BLaER1 (cell line): ENCODE measurements at regions not wholly inside any gene's neighbourhood (a gene's known extent, or its start where the extent isn't known, plus 50 kb on each side); places are given as distances from the start of the nearest gene placed in this dataset.

ENCODE experiments used
- H3K27ac ChIP-seq: shearing (Covaris generic); formaldehyde crosslinking; 2 replicates; pipeline ENCODE4 v1.8.1; 2022
- H3K27me3 ChIP-seq: shearing (Covaris generic); formaldehyde crosslinking; 2 replicates; pipeline ENCODE4 v1.8.1; 2022
- H3K36me3 ChIP-seq: shearing (Covaris generic); formaldehyde crosslinking; 2 replicates; pipeline ENCODE4 v1.8.1; 2022
- H3K4me1 ChIP-seq: shearing (Covaris generic); formaldehyde crosslinking; 2 replicates; pipeline ENCODE4 v1.8.1; 2022
- H3K4me2 ChIP-seq: shearing (Covaris generic); formaldehyde crosslinking; 2 replicates; pipeline ENCODE4 v1.8.1; 2022
- H3K4me3 ChIP-seq: shearing (Covaris generic); formaldehyde crosslinking; 2 replicates; pipeline ENCODE4 v1.8.1; 2022
- H3K9ac ChIP-seq: shearing (Covaris generic); formaldehyde crosslinking; 2 replicates; pipeline ENCODE4 v1.8.1; 2022
- H3K9me3 ChIP-seq: shearing (Covaris generic); formaldehyde crosslinking; 2 replicates; pipeline ENCODE4 v1.8.1; 2022
- H4K20me1 ChIP-seq: shearing (Covaris generic); formaldehyde crosslinking; 2 replicates; pipeline ENCODE4 v1.8.1; 2022
- Cebpa-rat ChIP-seq: shearing (Covaris generic); IDR thresholded peaks from 2 replicates; pipeline ENCODE4 v1.8.1; 2022

GRCh38 chr16:7185689-7186088 is 147.0 kb upstream of the RBFOX1 start:
- Histone ChIP-seq H3K9ac (no peak overlapping the region), H3K9me3 (no peaks in the 10 kb centered on the region), H3K4me1 (no peaks in the 10 kb centered on the region), H3K4me3 (no peak overlapping the region), H3K4me2 (no peak overlapping the region), H3K36me3 (no peaks in the 10 kb centered on the region), H3K27ac (no peak overlapping the region), H4K20me1 (no peaks in the 10 kb centered on the region), H3K27me3 (no peaks in the 10 kb centered on the region)
- no peak for TF ChIP-seq Cebpa-rat

- Histone ChIP-seq H4K20me1 (no peaks in the 10 kb centered on the region), H3K4me3 (no peak overlapping the region), H3K4me1 (no peaks in the 10 kb centered on the region), H3K9me3 (no peaks in the 10 kb centered on the region), H3K36me3 (no peaks in the 10 kb centered on the region), H3K27me3 (no peaks in the 10 kb centered on the region), H3K4me2 (no peak overlapping the region), H3K9ac (no peak overlapping the region), H3K27ac (no peak overlapping the region)
- no peak for TF ChIP-seq Cebpa-rat
These were observed 147.5 kb upstream of the RBFOX1 start for GRCh38 chr16:7185165-7185564.

- no peak overlapping the region for H3K27ac ChIP-seq
- no peaks in the 10 kb centered on the region for H4K20me1 ChIP-seq
- H3K9me3 ChIP-seq: no peaks in the 10 kb centered on the region
- no peak for TF ChIP-seq Cebpa-rat
- no peak overlapping the region for H3K4me2 ChIP-seq
- H3K4me1 ChIP-seq: no peaks in the 10 kb centered on the region
- no peaks in the 10 kb centered on the region for H3K36me3 ChIP-seq
- H3K27me3 ChIP-seq: no peaks in the 10 kb centered on the region
- no peak overlapping the region for H3K9ac ChIP-seq
- no peak overlapping the region for H3K4me3 ChIP-seq
These were observed 148.9 kb upstream of the RBFOX1 start for GRCh38 chr16:7183768-7184167.

GRCh38 chr16:7182510-7183109 is 150.0 kb upstream of the RBFOX1 start:
- no peak for TF ChIP-seq Cebpa-rat
- no peaks in the 10 kb centered on the region for H4K20me1 ChIP-seq
- H3K4me2 ChIP-seq: no peak overlapping the region
- H3K9me3 ChIP-seq: no peaks in the 10 kb centered on the region
- H3K4me1 ChIP-seq: no peaks in the 10 kb centered on the region
- H3K27ac ChIP-seq: no peak overlapping the region
- no peak overlapping the region for H3K9ac ChIP-seq
- no peaks in the 10 kb centered on the region for H3K36me3 ChIP-seq
- H3K27me3 ChIP-seq: no peaks in the 10 kb centered on the region
- no peak overlapping the region for H3K4me3 ChIP-seq

- Histone ChIP-seq H3K4me2 (no peak overlapping the region), H3K27ac (no peak overlapping the region), H3K4me3 (no peak overlapping the region), H4K20me1 (no peaks in the 10 kb centered on the region), H3K4me1 (no peaks in the 10 kb centered on the region), H3K9me3 (no peaks in the 10 kb centered on the region), H3K9ac (no peak overlapping the region), H3K36me3 (no peaks in the 10 kb centered on the region), H3K27me3 (no peaks in the 10 kb centered on the region)
- no peak for TF ChIP-seq Cebpa-rat
These were observed 154.8 kb upstream of the RBFOX1 start for GRCh38 chr16:7177875-7178274.

- no peak overlapping the region for H3K27ac ChIP-seq
- no peak for TF ChIP-seq Cebpa-rat
- no peak overlapping the region for H3K4me2 ChIP-seq
These were observed 161.5 kb upstream of the RBFOX1 start for GRCh38 chr16:7171151-7171550.

GRCh38 chr16:7167626-7168025 is 165.0 kb upstream of the RBFOX1 start:
- Histone ChIP-seq H3K36me3 (no peaks in the 10 kb centered on the region), H3K4me2 (no peak overlapping the region), H3K4me3 (no peak overlapping the region), H3K27ac (no peak overlapping the region), H3K4me1 (no peaks in the 10 kb centered on the region), H4K20me1 (no peaks in the 10 kb centered on the region), H3K9ac (no peak overlapping the region), H3K27me3 (no peaks in the 10 kb centered on the region), H3K9me3 (no peaks in the 10 kb centered on the region)
- TF ChIP-seq Cebpa-rat: no peak

More at GRCh38 chr16:7171151-7171550, 161.5 kb upstream of the RBFOX1 start:
- H3K27me3 ChIP-seq: no peaks in the 10 kb centered on the region
- no peak overlapping the region for H3K9ac ChIP-seq
- no peaks in the 10 kb centered on the region for H3K36me3 ChIP-seq
- no peaks in the 10 kb centered on the region for H3K9me3 ChIP-seq
- no peaks in the 10 kb centered on the region for H4K20me1 ChIP-seq
- no peaks in the 10 kb centered on the region for H3K4me1 ChIP-seq
- H3K4me3 ChIP-seq: no peak overlapping the region

GRCh38 chr16:7161891-7162290 is 170.8 kb upstream of the RBFOX1 start:
- H3K27ac ChIP-seq: no peak overlapping the region
- no peak overlapping the region for H3K4me2 ChIP-seq
- no peak for TF ChIP-seq Cebpa-rat
- H3K9me3 ChIP-seq: no peaks in the 10 kb centered on the region
- H4K20me1 ChIP-seq: no peaks in the 10 kb centered on the region
- H3K4me3 ChIP-seq: no peak overlapping the region
- H3K9ac ChIP-seq: no peak overlapping the region
- H3K36me3 ChIP-seq: no peaks in the 10 kb centered on the region
- no peaks in the 10 kb centered on the region for H3K4me1 ChIP-seq
- no peaks in the 10 kb centered on the region for H3K27me3 ChIP-seq

- Histone ChIP-seq H3K4me1 (no peaks in the 10 kb centered on the region), H3K4me3 (no peak overlapping the region), H3K9me3 (no peaks in the 10 kb centered on the region), H4K20me1 (no peaks in the 10 kb centered on the region), H3K4me2 (no peak overlapping the region), H3K36me3 (no peaks in the 10 kb centered on the region), H3K27me3 (no peaks in the 10 kb centered on the region), H3K27ac (no peak overlapping the region), H3K9ac (no peak overlapping the region)
- TF ChIP-seq Cebpa-rat: no peak
These were observed 172.6 kb upstream of the RBFOX1 start for GRCh38 chr16:7160093-7160492.

- Histone ChIP-seq H3K4me3 (no peak overlapping the region), H3K27me3 (no peaks in the 10 kb centered on the region)
- TF ChIP-seq Cebpa-rat: no peak
These were observed 174.2 kb upstream of the RBFOX1 start for GRCh38 chr16:7158481-7158880.

GRCh38 chr16:7150230-7150629 is 182.4 kb upstream of the RBFOX1 start:
- no peaks in the 10 kb centered on the region for H3K36me3 ChIP-seq
- H3K9me3 ChIP-seq: no peaks in the 10 kb centered on the region

More at GRCh38 chr16:7158481-7158880, 174.2 kb upstream of the RBFOX1 start:
- H3K4me2 ChIP-seq: no peak overlapping the region
- H4K20me1 ChIP-seq: no peaks in the 10 kb centered on the region
- no peak overlapping the region for H3K9ac ChIP-seq
- H3K36me3 ChIP-seq: no peaks in the 10 kb centered on the region
- H3K4me1 ChIP-seq: no peaks in the 10 kb centered on the region
- H3K27ac ChIP-seq: no peak overlapping the region
- H3K9me3 ChIP-seq: no peaks in the 10 kb centered on the region

More at GRCh38 chr16:7150230-7150629, 182.4 kb upstream of the RBFOX1 start:
- H3K27ac ChIP-seq: no peak overlapping the region
- H3K4me2 ChIP-seq: no peak overlapping the region
- no peaks in the 10 kb centered on the region for H4K20me1 ChIP-seq
- no peaks in the 10 kb centered on the region for H3K27me3 ChIP-seq
- no peak for TF ChIP-seq Cebpa-rat
- no peaks in the 10 kb centered on the region for H3K4me1 ChIP-seq
- H3K4me3 ChIP-seq: no peak overlapping the region
- H3K9ac ChIP-seq: no peak overlapping the region
